HepG2 (cell line): ENCODE measurements at regions not wholly inside any gene's neighbourhood (a gene's known extent, or its start where the extent isn't known, plus 50 kb on each side); places are given as distances from the start of the nearest gene placed in this dataset.

ENCODE experiments used
- ATAC-seq: fragments of 200-7000 bp; cut with Tn5 transposase; 3 replicates; pipeline ENCODE4 v1.9.1; 2020; ENCODE audit warnings: mild to moderate bottlenecking, moderate library complexity
- BruUV-seq: library from RNA; stranded (reverse); fragments of 400-500 nt; replicated peaks from 2 replicates; lab custom pipeline; 2021; lab: Mats Ljungman, UMichigan
- CTCF ChIA-PET: fragments of 300-600 bp; formaldehyde crosslinking; extraction: SDS; loops from one replicate; lab custom pipeline; 2021; ENCODE audit warnings: low total read pairs, inconsistent platforms, low intra/inter-chr PET ratio; lab: Yijun Ruan, JAX
- POLR2A ChIA-PET: fragments of 350-600 bp; sonication (Branson Sonifier 250); formaldehyde crosslinking; loops from one replicate; lab custom pipeline; 2020; ENCODE audit warnings: antibody characterized with exemption, inconsistent platforms; lab: Yijun Ruan, JAX
- DNase-seq: peaks from one replicate; pipeline ENCODE4 v3.0.0-alpha.2; 2015; ENCODE audit warnings: low spot score
- FAIRE-seq: peaks from 3 replicates; lab custom pipeline; 2011; peaks lifted over from hg19 to GRCh38; lab: Jason Lieb, UNC
- H2AFZ ChIP-seq: one replicate; pipeline ENCODE4 v1.6.1; 2011; ENCODE audit warnings: low read length, inconsistent platforms
- H3K27ac ChIP-seq: fragments of 300-600 bp; 3 replicates; pipeline ENCODE4 v1.8.0; 2011; ENCODE audit warnings: mixed run types, mild to moderate bottlenecking, mixed read lengths, low read length, inconsistent platforms; ENCODE audit not compliant: insufficient read depth; ENCODE audit errors: extremely low read length
- H3K27me3 ChIP-seq, 2 experiments: fragments of 200-600 bp in 1 of 2; 2 replicates in 1 of 2; 3 replicates in 1 of 2; pipeline versions ENCODE4 v1.6.0 to v1.8.0; 2011; ENCODE audit warnings: low read length in 2 of 2, mild to moderate bottlenecking in 2 of 2, moderate library complexity in 2 of 2, inconsistent platforms in 1 of 2; ENCODE audit not compliant: insufficient read depth in 2 of 2, control insufficient read depth in 1 of 2
- H3K36me3 ChIP-seq, 2 experiments: fragments of 200-600 bp in 1 of 2; replicated peaks in 1 of 2; 2 replicates in 1 of 2; 3 replicates in 1 of 2; pipeline versions ENCODE4 v1.5.1 to v1.8.0; 2011; ENCODE audit warnings: low read length in 2 of 2, inconsistent platforms in 1 of 2; ENCODE audit not compliant: insufficient read depth in 2 of 2, control insufficient read depth in 1 of 2
- H3K4me1 ChIP-seq: 2 replicates; pipeline ENCODE4 v1.5.1; 2012; ENCODE audit warnings: low read length, inconsistent platforms; ENCODE audit not compliant: insufficient read depth
- H3K4me2 ChIP-seq: 2 replicates; pipeline ENCODE4 v1.6.0; 2011; ENCODE audit warnings: low read depth, low read length, inconsistent platforms
- H3K4me3 ChIP-seq, 3 experiments: fragments of 200-600 bp in 1 of 3; sonication (generic), shearing (Covaris generic) in 1 of 3; replicated peaks in 1 of 3; 2 replicates each; pipeline ENCODE4 v1.5.1; 2011 to 2016; ENCODE audit warnings: low read length in 3 of 3, inconsistent platforms in 2 of 3, low read depth in 2 of 3, mild to moderate bottlenecking in 2 of 3, control low read depth in 1 of 3, mixed read lengths in 1 of 3; ENCODE audit not compliant: insufficient read depth in 1 of 3
- H3K79me2 ChIP-seq: one replicate; pipeline ENCODE4 v1.6.1; 2011; ENCODE audit warnings: low read length, inconsistent platforms; ENCODE audit not compliant: insufficient read depth
- H3K9ac ChIP-seq: 2 replicates; pipeline ENCODE4 v1.6.0; 2011; ENCODE audit warnings: mild to moderate bottlenecking, low read depth, low read length, inconsistent platforms; ENCODE audit not compliant: insufficient read depth
- H3K9me3 ChIP-seq: 2 replicates; pipeline ENCODE4 v1.5.1; 2012; ENCODE audit warnings: mild to moderate bottlenecking, low read length
- H4K20me1 ChIP-seq: 2 replicates; pipeline ENCODE4 v1.6.0; 2011; ENCODE audit warnings: inconsistent platforms, mild to moderate bottlenecking, low read length, moderate library complexity; ENCODE audit not compliant: insufficient read depth
- ETV5 ChIP-seq: IDR thresholded peaks from 2 replicates; pipeline ENCODE4 v1.6.1; 2018; ENCODE audit warnings: missing biosample characterization, missing genetic modification reagents, inconsistent platforms, borderline replicate concordance
- HNRNPK ChIP-seq: fragments of 200-400 bp; formaldehyde crosslinking; IDR thresholded peaks from 2 replicates; pipeline ENCODE4 v1.6.1; 2018; ENCODE audit warnings: low read length, low read depth, moderate library complexity, mild to moderate bottlenecking; ENCODE audit not compliant: poor library complexity, severe bottlenecking
- IKZF1 ChIP-seq: fragments of 450-650 bp; IDR thresholded peaks from 2 replicates; pipeline ENCODE4 v1.7.1; 2016
- KDM1A ChIP-seq: IDR thresholded peaks from 2 replicates; pipeline ENCODE4 v1.6.1; 2016; ENCODE audit warnings: missing compliant biosample characterization
- MAFF ChIP-seq: IDR thresholded peaks from 2 replicates; pipeline ENCODE4 v1.6.1; 2011; ENCODE audit warnings: low read depth, low read length, improper control_type of control experiment
- NFATC3 ChIP-seq: sonication (generic); formaldehyde crosslinking; IDR thresholded peaks from 2 replicates; pipeline ENCODE4 v1.5.1; 2020; ENCODE audit warnings: mild to moderate bottlenecking, missing genetic modification reagents
- NFE2 ChIP-seq: sonication (generic); formaldehyde crosslinking; IDR thresholded peaks from 2 replicates; pipeline ENCODE4 v1.4.0; 2020; ENCODE audit warnings: missing genetic modification reagents
- RNF2 ChIP-seq: fragments of 450-650 bp; conservative IDR thresholded peaks from 2 replicates; pipeline ENCODE4 v1.6.1; 2016; ENCODE audit warnings: low read depth
- SSRP1 ChIP-seq: IDR thresholded peaks from 2 replicates; pipeline ENCODE4 v1.6.1; 2016; ENCODE audit warnings: control low read depth
- ZBTB34 ChIP-seq: sonication (generic); formaldehyde crosslinking; IDR thresholded peaks from 2 replicates; pipeline ENCODE4 v1.8.0; 2022; ENCODE audit warnings: mild to moderate bottlenecking, missing genetic modification reagents
- ZBTB7A ChIP-seq: sonication (generic); formaldehyde crosslinking; IDR thresholded peaks from 2 replicates; pipeline ENCODE4 v1.8.0; 2022; ENCODE audit warnings: mild to moderate bottlenecking, missing genetic modification reagents
- ZFP36L2 ChIP-seq: sonication (generic); formaldehyde crosslinking; IDR thresholded peaks from 2 replicates; pipeline ENCODE4 v1.4.0; 2020; ENCODE audit warnings: missing genetic modification reagents
- ZKSCAN1 ChIP-seq: fragments of 150-350 bp; IDR thresholded peaks from 2 replicates; pipeline ENCODE4 v1.6.1; 2014; ENCODE audit warnings: low read length
- ZNF281 ChIP-seq: sonication (generic); formaldehyde crosslinking; IDR thresholded peaks from 2 replicates; pipeline ENCODE4 v1.4.0; 2020; ENCODE audit warnings: missing genetic modification reagents, borderline replicate concordance
- ZNF773 ChIP-seq: sonication (generic); formaldehyde crosslinking; IDR thresholded peaks from 2 replicates; pipeline ENCODE4 v1.4.0; 2020; ENCODE audit warnings: missing genetic modification reagents, borderline replicate concordance
- WGBS: methylation state at CpG from one replicate; pipeline ENCODE4 v1.1.6; 2017; ENCODE audit warnings: low lambda C conversion rate; 5-methylcytosine and 5-hydroxymethylcytosine counted together
- in situ Hi-C: cut with HindIII; loops from 2 replicates; pipeline ENCODE4 v1.10.0; 2017; ENCODE audit warnings: low pct_unique_long_range_greater_than_20kb; ENCODE audit not compliant: extremely low pct_ligation_motif_present
- intact Hi-C: fragments of 100-400 bp; cut with micrococcal nuclease; formaldehyde crosslinking; loops from one replicate; pipeline ENCODE4 v1.10.0; 2022; ENCODE audit not compliant: unreplicated experiment
- TF ChIP-seq, protein P1 (sequence below): sonication (generic); formaldehyde crosslinking; IDR thresholded peaks from 2 replicates; pipeline ENCODE4 v1.8.0; 2022; ENCODE audit warnings: low read depth, missing genetic modification reagents
- TF ChIP-seq, protein P2 (sequence below): sonication (generic); formaldehyde crosslinking; IDR thresholded peaks from 2 replicates; pipeline ENCODE4 v1.5.0; 2020; ENCODE audit warnings: mild to moderate bottlenecking, missing genetic modification reagents
- TF ChIP-seq, protein P3 (sequence below): sonication (generic); formaldehyde crosslinking; IDR thresholded peaks from 2 replicates; pipeline ENCODE4 v1.8.0; 2023; ENCODE audit warnings: mild to moderate bottlenecking, missing genetic modification reagents

GRCh38 chr2:191497822-191498221 lies 180.1 kb upstream of the NABP1 start:
- Histone ChIP-seq H3K4me3 (no peak overlapping the region), H4K20me1 (no peaks in the 10 kb centered on the region), H3K79me2 (no peaks in the 10 kb centered on the region), H3K4me1 (peaks cover 20% of the 10 kb centered on the region), H3K36me3 (no peaks in the 10 kb centered on the region), H3K27me3 (peaks cover 0 to 17% of the 10 kb centered on the region in 2 experiments; a peak in 3 of 5 replicates), H3K27ac (no peak overlapping the region), H3K9ac (no peak overlapping the region), H2AFZ (no peak overlapping the region), H3K9me3 (no peaks in the 10 kb centered on the region), H3K4me2 (no peak overlapping the region)
- FAIRE-seq = no peak
- no peak for TF ChIP-seq RNF2
- no peak for TF ChIP-seq HNRNPK
- TF ChIP-seq, protein P1, sequence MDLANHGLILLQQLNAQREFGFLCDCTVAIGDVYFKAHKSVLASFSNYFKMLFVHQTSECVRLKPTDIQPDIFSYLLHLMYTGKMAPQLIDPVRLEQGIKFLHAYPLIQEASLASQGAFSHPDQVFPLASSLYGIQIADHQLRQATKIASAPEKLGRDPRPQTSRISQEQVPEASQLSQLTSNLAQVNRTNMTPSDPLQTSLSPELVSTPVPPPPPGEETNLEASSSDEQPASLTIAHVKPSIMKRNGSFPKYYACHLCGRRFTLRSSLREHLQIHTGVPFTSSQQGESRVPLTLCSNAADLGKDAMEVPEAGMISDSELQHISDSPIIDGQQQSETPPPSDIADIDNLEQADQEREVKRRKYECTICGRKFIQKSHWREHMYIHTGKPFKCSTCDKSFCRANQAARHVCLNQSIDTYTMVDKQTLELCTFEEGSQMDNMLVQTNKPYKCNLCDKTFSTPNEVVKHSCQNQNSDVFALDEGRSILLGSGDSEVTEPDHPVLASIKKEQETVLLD = no peak
- TF ChIP-seq ZKSCAN1 = no peak
- TF ChIP-seq ZNF281 (CRISPR knock-in tag) = no peak
- TF ChIP-seq NFE2 (CRISPR knock-in tag) = no peak
- no peak for TF ChIP-seq MAFF
- TF ChIP-seq KDM1A (CRISPR knock-in tag) = no peak
- TF ChIP-seq ZBTB34 (CRISPR knock-in tag) = no peak
- TF ChIP-seq, protein P2, sequence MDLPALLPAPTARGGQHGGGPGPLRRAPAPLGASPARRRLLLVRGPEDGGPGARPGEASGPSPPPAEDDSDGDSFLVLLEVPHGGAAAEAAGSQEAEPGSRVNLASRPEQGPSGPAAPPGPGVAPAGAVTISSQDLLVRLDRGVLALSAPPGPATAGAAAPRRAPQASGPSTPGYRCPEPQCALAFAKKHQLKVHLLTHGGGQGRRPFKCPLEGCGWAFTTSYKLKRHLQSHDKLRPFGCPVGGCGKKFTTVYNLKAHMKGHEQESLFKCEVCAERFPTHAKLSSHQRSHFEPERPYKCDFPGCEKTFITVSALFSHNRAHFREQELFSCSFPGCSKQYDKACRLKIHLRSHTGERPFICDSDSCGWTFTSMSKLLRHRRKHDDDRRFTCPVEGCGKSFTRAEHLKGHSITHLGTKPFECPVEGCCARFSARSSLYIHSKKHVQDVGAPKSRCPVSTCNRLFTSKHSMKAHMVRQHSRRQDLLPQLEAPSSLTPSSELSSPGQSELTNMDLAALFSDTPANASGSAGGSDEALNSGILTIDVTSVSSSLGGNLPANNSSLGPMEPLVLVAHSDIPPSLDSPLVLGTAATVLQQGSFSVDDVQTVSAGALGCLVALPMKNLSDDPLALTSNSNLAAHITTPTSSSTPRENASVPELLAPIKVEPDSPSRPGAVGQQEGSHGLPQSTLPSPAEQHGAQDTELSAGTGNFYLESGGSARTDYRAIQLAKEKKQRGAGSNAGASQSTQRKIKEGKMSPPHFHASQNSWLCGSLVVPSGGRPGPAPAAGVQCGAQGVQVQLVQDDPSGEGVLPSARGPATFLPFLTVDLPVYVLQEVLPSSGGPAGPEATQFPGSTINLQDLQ (CRISPR knock-in tag) = no peak
- TF ChIP-seq ETV5 = no peak
- no peak for TF ChIP-seq ZNF773
- TF ChIP-seq IKZF1 = no peak
- TF ChIP-seq SSRP1 (CRISPR knock-in tag) = no peak
- no peak for TF ChIP-seq NFATC3 (CRISPR knock-in tag)
- no peak for TF ChIP-seq ZBTB7A (CRISPR knock-in tag)
- TF ChIP-seq, protein P3, sequence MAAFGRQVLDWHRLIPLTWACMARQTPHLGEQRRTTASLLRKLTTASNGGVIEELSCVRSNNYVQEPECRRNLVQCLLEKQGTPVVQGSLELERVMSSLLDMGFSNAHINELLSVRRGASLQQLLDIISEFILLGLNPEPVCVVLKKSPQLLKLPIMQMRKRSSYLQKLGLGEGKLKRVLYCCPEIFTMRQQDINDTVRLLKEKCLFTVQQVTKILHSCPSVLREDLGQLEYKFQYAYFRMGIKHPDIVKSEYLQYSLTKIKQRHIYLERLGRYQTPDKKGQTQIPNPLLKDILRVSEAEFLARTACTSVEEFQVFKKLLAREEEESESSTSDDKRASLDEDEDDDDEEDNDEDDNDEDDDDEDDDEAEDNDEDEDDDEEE (CRISPR knock-in tag) = no peak
- no peak for TF ChIP-seq ZFP36L2 (CRISPR knock-in tag)
- intact Hi-C loops (no loop called here), in situ Hi-C loops (no loop called here)
- DNase-seq = no peak
- CTCF ChIA-PET = no interaction called here
- ATAC-seq = no peak
- POLR2A ChIA-PET = no interaction called here
- BruUV-seq = no TSS peak
- 21% methylated on average over 3 of the region's 3 CpGs for WGBS
